ENCODE measurements at regions not wholly inside any gene's neighbourhood (a gene's known extent, or its start where the extent isn't known, plus 50 kb on each side); places are given as distances from the start of the nearest gene placed in this dataset.

GRCh38 chr11:95680169-95680929, 109.2 kb downstream of the FAM76B start:
- Histone ChIP-seq H3K4me3 (replicated peaks in 1 of 3; ENCODE audit: insufficient read depth in 1 of 3, low read depth in 1 of 3, low read length in 3 of 3) (no peak overlapping the region), H3K4me1 (ENCODE audit: control insufficient read depth, extremely low read depth, insufficient read depth, low read length) (no peaks in the 10 kb centered on the region), H3K9me1 (replicated peaks; ENCODE audit: control insufficient read depth, extremely low read depth, insufficient read depth, low read length) (no peaks in the 10 kb centered on the region), H3K27me3 (ENCODE audit: control insufficient read depth in 2 of 2, insufficient read depth in 2 of 2, low read length in 2 of 2) (no peaks in the 10 kb centered on the region), H3K27ac (ENCODE audit: insufficient read depth, low read depth, low read length) (no peak overlapping the region), H3K79me2 (ENCODE audit: control insufficient read depth, insufficient read depth, low read length) (no peaks in the 10 kb centered on the region), H3K9me3 (replicated peaks; ENCODE audit: control insufficient read depth, insufficient read depth, low read length) (no peaks in the 10 kb centered on the region), H3K9ac (replicated peaks; ENCODE audit: extremely low read depth, insufficient read depth, low read length) (no peak overlapping the region), H2AFZ (ENCODE audit: low read depth, low read length) (no peak overlapping the region), H3K36me3 (ENCODE audit: control insufficient read depth in 2 of 2, extremely low read depth in 1 of 2, insufficient read depth in 2 of 2, low read length in 2 of 2) (no peaks in the 10 kb centered on the region), H4K20me1 (replicated peaks; ENCODE audit: control insufficient read depth, extremely low read depth, insufficient read depth, low read length) (no peaks in the 10 kb centered on the region), H3K4me2 (ENCODE audit: insufficient read depth, low read length) (no peak overlapping the region)
- no peak for FAIRE-seq
- CTCF ChIA-PET, result interaction anchor here (1.3 to 1.7 kb wide), 2 partner anchors 25 to 43 kb away, joined by 3 to 7 read pairs; no protein-coding TSS in a partner anchor
- dilution Hi-C loops (cut with MboI; ENCODE audit: extremely low pct_ligation_motif_present, low sequenced_read_pairs) (no loop called here), intact Hi-C loops (cut with micrococcal nuclease) (no loop called here)
- DNase-seq (ENCODE audit: low read depth, low spot score), result peak; percentile 29
- TF ChIP-seq, protein P1, sequence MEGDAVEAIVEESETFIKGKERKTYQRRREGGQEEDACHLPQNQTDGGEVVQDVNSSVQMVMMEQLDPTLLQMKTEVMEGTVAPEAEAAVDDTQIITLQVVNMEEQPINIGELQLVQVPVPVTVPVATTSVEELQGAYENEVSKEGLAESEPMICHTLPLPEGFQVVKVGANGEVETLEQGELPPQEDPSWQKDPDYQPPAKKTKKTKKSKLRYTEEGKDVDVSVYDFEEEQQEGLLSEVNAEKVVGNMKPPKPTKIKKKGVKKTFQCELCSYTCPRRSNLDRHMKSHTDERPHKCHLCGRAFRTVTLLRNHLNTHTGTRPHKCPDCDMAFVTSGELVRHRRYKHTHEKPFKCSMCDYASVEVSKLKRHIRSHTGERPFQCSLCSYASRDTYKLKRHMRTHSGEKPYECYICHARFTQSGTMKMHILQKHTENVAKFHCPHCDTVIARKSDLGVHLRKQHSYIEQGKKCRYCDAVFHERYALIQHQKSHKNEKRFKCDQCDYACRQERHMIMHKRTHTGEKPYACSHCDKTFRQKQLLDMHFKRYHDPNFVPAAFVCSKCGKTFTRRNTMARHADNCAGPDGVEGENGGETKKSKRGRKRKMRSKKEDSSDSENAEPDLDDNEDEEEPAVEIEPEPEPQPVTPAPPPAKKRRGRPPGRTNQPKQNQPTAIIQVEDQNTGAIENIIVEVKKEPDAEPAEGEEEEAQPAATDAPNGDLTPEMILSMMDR (IDR thresholded peaks at IDR 0.05; ENCODE audit: extremely low read depth in 1 of 2, insufficient read depth in 1 of 2, low read depth in 1 of 2, low read length in 2 of 2), result no peak
- TF ChIP-seq MYC (IDR thresholded peaks at IDR 0.05; ENCODE audit: low read depth, low read length) (no peak), POLR2A (IDR thresholded peaks at IDR 0.05; ENCODE audit: low read depth, low read length) (no peak), POLR2AphosphoS5 (IDR thresholded peaks at IDR 0.05; ENCODE audit: insufficient read depth, low read depth, low read length) (no peak), FOS (IDR thresholded peaks at IDR 0.05; ENCODE audit: borderline replicate concordance, insufficient read depth, low read length) (no peak), JUN (IDR thresholded peaks at IDR 0.05; ENCODE audit: borderline replicate concordance, insufficient read depth, insufficient read length, low read depth) (no peak), EZH2 (IDR thresholded peaks at IDR 0.05; ENCODE audit: borderline replicate concordance, low read depth, low read length, severe bottlenecking) (no peak), GATA2 (IDR thresholded peaks at IDR 0.05; ENCODE audit: insufficient read depth, insufficient read length, low read depth, low read length) (no peak)
- TF ChIP-seq, protein P2, sequence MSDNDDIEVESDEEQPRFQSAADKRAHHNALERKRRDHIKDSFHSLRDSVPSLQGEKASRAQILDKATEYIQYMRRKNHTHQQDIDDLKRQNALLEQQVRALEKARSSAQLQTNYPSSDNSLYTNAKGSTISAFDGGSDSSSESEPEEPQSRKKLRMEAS (IDR thresholded peaks at IDR 0.05; ENCODE audit: insufficient read depth, insufficient read length), result no peak
- BruUV-seq (replicated peaks), result no TSS peak
- POLR2A ChIA-PET, result no interaction called here

Data from endothelial cell of umbilical vein (primary cell).